GM21619 (cell line): ENCODE measurements at regions not wholly inside any gene's neighbourhood (a gene's known extent, or its start where the extent isn't known, plus 50 kb on each side); places are given as distances from the start of the nearest gene placed in this dataset.
"Not testable (repeated sequence)": the region's sequence is repeated elsewhere in the genome, so short reads cannot be mapped to it uniquely, and the experiment has no call there.

ENCODE experiments used
- ATAC-seq: cut with Tn5 transposase; IDR thresholded peaks from one replicate; pipeline ENCODE4 v1.9.1; 2021; ENCODE audit not compliant: unreplicated experiment

- no peak for ATAC-seq
Observed at GRCh38 chr1:177891809-177892208, 78.0 kb downstream of the SEC16B start.

GRCh38 chr1:177890479-177890878, 79.4 kb downstream of the SEC16B start:
- ATAC-seq: no peak

GRCh38 chr1:177884479-177885021, 85.3 kb downstream of the SEC16B start:
- no peak for ATAC-seq

GRCh38 chr1:177883581-177883980, 86.3 kb downstream of the SEC16B start:
- ATAC-seq: no peak

GRCh38 chr1:177880339-177880891, 89.4 kb downstream of the SEC16B start:
- no peak for ATAC-seq

- no peak for ATAC-seq
Observed at GRCh38 chr1:177877086-177877485, 92.8 kb downstream of the SEC16B start.

- no peak for ATAC-seq
Observed at GRCh38 chr1:177873238-177873637, 96.6 kb downstream of the SEC16B start.

- ATAC-seq: no peak
Observed at GRCh38 chr1:177872308-177872900, 97.5 kb downstream of the SEC16B start.

- no peak for ATAC-seq
Observed at GRCh38 chr1:177871613-177872307, 98.1 kb downstream of the SEC16B start.

GRCh38 chr1:177869586-177869985, 100.3 kb downstream of the SEC16B start:
- no peak for ATAC-seq

GRCh38 chr1:177869011-177869410, 100.8 kb downstream of the SEC16B start:
- ATAC-seq: not testable (repeated sequence)

- no peak for ATAC-seq
Observed at GRCh38 chr1:177865807-177866206, 104.1 kb downstream of the SEC16B start.

GRCh38 chr1:177864538-177865305, 105.1 kb downstream of the SEC16B start:
- no peak for ATAC-seq

GRCh38 chr1:177863796-177864195, 106.1 kb downstream of the SEC16B start:
- ATAC-seq: no peak

- ATAC-seq: no peak
Observed at GRCh38 chr1:177862916-177863315, 106.9 kb downstream of the SEC16B start.

GRCh38 chr1:177859572-177859971, 110.3 kb downstream of the SEC16B start:
- ATAC-seq: no peak

GRCh38 chr1:177858332-177858821, 111.5 kb downstream of the SEC16B start:
- ATAC-seq: no peak

- ATAC-seq: no peak
Observed at GRCh38 chr1:177857285-177857684, 112.6 kb downstream of the SEC16B start.

GRCh38 chr1:177854951-177855350, 114.9 kb downstream of the SEC16B start:
- no peak for ATAC-seq

- no peak for ATAC-seq
Observed at GRCh38 chr1:177849579-177850290, 120.1 kb downstream of the SEC16B start.

GRCh38 chr1:177849130-177849529, 120.7 kb downstream of the SEC16B start:
- ATAC-seq: no peak
